RWPE1 (cell line): ENCODE measurements at regions not wholly inside any gene's neighbourhood (a gene's known extent, or its start where the extent isn't known, plus 50 kb on each side); places are given as distances from the start of the nearest gene placed in this dataset.

Experiments used
- CTCF ChIA-PET: fragments of 350-600 bp; sonication (Branson Sonifier 250); formaldehyde crosslinking; extraction: SDS; loops from one replicate; lab custom pipeline; 2021; lab: Yijun Ruan, JAX
- POLR2A ChIA-PET: fragments of 400-600 bp; formaldehyde crosslinking; extraction: SDS; loops from one replicate; lab custom pipeline; 2020; ENCODE audit warnings: antibody characterized with exemption; ENCODE audit not compliant: low non-redundant PET; lab: Yijun Ruan, JAX
- DNase-seq: peaks from one replicate; pipeline ENCODE4 v3.0.0; 2012; ENCODE audit warnings: low spot score
- H3K27ac ChIP-seq: fragments of 450-650 bp; 2 replicates; pipeline ENCODE4 v1.5.1; 2017
- TF ChIP-seq, protein P1 (sequence below): fragments of 450-650 bp; conservative IDR thresholded peaks from 2 replicates; pipeline ENCODE4 v1.5.1; 2017; ENCODE audit warnings: low read depth, mild to moderate bottlenecking

DNA sequence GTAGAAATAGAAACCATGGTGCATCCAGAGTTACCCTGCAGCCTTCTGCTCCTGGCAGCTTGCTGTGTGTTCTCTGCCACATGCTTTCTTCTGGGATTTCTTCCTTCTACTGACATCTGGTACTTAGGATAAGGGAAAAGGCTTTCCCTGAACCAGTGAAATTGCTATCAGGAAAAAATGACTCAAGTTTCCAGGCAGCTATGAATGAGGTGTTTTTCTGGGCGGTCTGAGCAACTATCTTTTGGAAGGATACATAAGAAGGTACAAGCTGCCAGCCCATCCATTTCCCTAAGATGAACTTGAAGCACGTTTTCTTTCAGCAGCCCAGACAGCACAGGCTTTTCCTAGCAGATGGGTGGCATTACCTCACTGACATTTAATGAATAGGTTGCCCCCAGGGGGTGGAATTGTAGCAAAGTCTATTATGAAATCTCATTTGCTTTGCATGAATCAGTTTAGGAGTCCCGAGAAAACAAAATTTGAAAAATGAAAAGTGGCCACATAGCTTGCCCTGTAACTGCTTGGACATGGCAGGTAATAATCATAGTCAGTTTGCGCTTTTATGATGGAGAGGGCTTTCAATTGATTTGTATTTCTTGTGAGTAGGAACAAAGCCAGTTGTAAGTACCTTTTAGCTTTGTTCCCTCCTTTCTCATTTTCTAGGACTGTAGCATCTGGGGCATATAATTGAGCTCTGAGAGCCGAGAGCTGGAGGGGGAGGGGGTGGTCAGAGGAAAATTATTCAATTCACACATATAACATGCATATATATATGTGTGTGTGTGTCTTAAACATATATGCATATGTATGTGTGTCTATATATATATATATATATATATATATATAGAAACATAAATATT, 108.5 kb downstream of the C9orf152 start:
- ChIA-PET POLR2A (no interaction called here), CTCF (no interaction called here)
- TF ChIP-seq, protein P1, sequence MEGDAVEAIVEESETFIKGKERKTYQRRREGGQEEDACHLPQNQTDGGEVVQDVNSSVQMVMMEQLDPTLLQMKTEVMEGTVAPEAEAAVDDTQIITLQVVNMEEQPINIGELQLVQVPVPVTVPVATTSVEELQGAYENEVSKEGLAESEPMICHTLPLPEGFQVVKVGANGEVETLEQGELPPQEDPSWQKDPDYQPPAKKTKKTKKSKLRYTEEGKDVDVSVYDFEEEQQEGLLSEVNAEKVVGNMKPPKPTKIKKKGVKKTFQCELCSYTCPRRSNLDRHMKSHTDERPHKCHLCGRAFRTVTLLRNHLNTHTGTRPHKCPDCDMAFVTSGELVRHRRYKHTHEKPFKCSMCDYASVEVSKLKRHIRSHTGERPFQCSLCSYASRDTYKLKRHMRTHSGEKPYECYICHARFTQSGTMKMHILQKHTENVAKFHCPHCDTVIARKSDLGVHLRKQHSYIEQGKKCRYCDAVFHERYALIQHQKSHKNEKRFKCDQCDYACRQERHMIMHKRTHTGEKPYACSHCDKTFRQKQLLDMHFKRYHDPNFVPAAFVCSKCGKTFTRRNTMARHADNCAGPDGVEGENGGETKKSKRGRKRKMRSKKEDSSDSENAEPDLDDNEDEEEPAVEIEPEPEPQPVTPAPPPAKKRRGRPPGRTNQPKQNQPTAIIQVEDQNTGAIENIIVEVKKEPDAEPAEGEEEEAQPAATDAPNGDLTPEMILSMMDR: no peak
- peak; percentile 75 for DNase-seq
- H3K27ac ChIP-seq: no peak overlapping the region

DNA sequence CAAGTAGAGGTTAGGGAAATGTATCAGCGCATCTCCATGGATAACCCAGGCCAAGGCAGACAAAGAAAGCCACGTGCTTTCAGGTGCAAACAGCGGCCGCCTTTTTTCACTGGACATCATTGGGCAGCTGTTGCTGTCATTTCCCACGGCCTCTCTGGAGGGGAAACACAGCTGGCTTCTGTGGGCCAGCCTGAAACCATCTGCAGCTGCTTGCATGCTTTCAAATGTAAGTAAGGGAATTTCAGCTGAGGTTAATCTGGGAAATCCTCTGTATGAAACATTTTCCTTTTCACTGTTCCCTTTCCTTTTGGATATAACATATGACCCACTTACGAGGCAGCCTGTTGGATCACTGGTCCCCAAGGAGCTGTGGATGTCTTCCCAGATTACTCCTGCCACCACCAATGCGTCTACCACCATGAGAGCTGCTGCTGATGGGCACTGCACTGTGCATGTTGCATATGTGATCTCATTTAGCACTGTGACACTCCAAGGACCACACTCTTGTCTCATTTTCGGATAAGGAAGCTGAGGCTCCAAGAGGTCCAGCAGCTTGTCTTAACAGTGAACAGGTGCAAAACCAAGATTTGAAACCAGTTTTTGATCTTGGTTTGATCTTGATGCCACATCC, 106.3 kb downstream of the C9orf152 start:
- TF ChIP-seq, protein P1: no peak
- peak overlapping the region; percentile 5; the same call in 1 of the 2 replicates for H3K27ac ChIP-seq
- ChIA-PET CTCF (interaction anchor here (0.9 kb wide), 1 partner anchor 676 kb away, joined by 3 read pairs; no protein-coding TSS in a partner anchor), POLR2A (interaction anchor here (1.0 kb wide), 1 partner anchor 516 kb away, joined by 3 read pairs; no protein-coding TSS in a partner anchor)
- no peak for DNase-seq

DNA sequence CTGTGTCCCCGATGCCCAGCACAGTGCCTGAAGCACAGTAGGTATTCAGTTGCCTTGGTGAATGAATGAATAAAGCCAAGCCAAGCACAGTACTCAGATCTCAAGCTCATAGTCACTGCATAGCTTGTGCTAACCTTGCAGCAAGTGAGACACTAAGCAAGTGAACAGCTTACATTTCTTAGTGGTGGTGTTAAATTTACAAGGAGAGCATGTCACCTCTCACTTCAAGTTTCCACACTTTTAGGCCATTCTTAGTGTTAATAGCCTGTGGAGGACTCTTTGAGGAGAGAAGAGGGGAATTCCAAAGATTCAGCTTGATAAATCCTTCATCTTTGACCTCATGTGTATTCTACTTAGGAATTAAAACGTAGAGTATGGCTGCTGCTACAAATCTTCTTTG, 104.7 kb downstream of the C9orf152 start:
- H3K27ac ChIP-seq: no peak overlapping the region
- no peak for DNase-seq
- TF ChIP-seq, protein P1: no peak
- CTCF ChIA-PET: no interaction called here
- POLR2A ChIA-PET: no interaction called here

DNA sequence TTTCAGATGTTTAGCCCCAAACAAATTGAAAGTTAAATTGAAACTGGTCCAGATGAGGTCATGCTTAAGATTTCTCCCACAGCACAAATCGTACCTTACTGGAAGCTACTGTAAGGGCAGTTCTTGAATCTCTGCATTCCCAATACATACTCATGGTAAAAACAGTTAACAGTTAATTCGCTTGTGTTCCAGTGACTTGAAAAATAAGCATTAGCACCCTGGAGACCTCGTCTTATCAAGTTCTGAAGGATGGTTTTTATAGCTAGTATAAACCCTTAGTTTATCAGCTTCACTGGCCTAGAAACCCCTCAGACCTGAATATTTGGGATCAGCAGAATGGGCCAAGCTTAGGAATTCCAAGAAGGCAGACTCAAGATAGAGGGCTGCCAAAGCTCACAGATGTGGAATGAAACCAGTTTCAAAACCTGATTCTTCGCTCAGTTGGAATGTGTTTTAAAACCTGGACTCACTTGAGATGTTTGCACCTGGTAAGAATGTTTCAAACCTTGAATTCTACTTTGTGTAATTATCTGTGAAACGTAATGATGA, 103.6 kb downstream of the C9orf152 start:
- DNase-seq: no peak
- TF ChIP-seq, protein P1: no peak
- POLR2A ChIA-PET: no interaction called here
- CTCF ChIA-PET: no interaction called here
- H3K27ac ChIP-seq: no peak overlapping the region

DNA sequence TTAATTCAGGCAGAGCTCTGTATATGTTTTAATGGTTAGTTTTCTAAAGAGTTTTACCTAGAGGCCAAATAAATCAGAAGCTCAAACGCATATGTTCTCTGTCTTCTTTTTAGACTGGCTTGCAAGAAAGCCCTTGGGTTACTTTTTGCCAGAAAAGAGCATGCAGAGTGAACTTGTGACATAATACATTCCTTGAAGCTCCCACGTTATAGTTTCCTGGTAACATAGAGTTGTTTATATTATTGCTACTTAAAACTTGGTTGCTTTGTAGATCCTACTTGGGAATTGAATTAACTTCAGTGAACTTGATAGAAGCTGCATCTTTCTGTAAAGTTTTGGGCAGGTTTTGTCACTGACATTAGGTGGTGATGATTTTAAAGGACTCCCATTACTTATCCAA, 102.9 kb downstream of the C9orf152 start:
- CTCF ChIA-PET: interaction anchor here (0.6 kb wide), 1 partner anchor 237 kb away, joined by 3 read pairs; no protein-coding TSS in a partner anchor
- no peak for DNase-seq

DNA sequence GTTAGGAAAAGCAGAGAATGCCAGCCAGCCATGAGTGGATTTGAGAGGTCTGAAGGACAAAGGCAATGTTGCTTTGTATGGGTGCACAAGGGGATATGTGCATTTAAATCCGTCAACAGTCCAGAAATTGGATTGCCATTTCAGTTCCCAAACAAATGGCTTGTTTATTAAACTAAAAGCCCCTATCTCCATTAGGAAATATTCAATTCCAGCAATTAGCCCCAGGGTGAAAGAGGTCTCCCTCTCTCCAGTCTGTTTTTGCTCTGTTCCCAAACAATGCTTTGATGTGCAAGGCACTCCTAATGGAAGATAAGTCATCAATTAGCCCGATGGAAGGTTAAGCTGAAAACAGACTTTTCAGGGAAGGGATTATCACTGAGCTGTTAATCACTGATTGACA, 101.3 kb downstream of the C9orf152 start:
- TF ChIP-seq, protein P1: no peak
- ChIA-PET POLR2A (no interaction called here), CTCF (no interaction called here)
- no peak for DNase-seq
- no peak overlapping the region for H3K27ac ChIP-seq

More for the DNA sequence above, 102.9 kb downstream of the C9orf152 start:
- POLR2A ChIA-PET: no interaction called here
- TF ChIP-seq, protein P1: no peak
- H3K27ac ChIP-seq: no peak overlapping the region
